GM04503 (cell line): ENCODE measurements at regions not wholly inside any gene's neighbourhood (a gene's known extent, or its start where the extent isn't known, plus 50 kb on each side); places are given as distances from the start of the nearest gene placed in this dataset.
"Not testable (repeated sequence)": the region's sequence is repeated elsewhere in the genome, so short reads cannot be mapped to it uniquely, and the experiment has no call there.

Experiments
- DNase-seq: peaks from one replicate; pipeline ENCODE4 v3.0.0-alpha.2; 2012; ENCODE audit warnings: low read depth

DNA sequence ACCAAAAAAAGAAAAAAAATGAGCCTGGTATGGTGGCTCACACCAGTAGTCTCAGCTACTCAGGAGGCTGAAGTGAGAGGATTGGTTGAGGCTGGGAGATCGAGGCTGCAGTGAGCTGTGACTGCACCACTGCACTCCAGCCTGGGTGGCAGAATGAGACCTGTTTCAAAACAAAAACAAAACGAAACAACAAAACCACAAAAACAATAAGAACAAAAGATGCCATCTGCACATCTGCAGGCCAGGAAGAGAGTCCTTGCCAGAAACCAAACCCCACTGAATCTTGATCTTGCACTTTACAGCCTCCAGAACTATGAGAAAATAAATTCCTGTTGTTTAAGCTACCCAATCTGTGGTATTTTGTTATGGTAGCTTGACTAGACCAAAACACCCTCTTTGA, 207.7 kb downstream of the YTHDC2 start:
- no peak for DNase-seq

DNA sequence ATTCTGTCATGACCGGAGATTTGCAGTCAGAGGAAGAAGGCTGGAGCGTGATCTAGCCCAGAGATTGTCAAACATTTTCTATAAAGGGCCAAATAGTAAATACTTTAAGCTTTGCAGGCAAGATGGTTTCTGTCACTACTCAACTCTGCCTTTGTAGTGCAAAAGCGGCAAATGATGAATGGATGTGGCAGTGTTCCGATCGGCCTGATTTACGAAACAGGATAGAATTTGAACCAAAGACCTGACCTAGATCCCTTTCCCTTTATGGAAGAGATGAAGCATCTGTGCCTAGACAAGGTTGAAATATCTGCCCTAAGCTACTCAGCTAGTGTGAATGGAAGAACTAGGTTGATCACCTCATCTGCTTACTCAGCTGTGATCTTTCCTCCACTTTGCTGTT, 209.5 kb downstream of the YTHDC2 start:
- DNase-seq, result no peak

DNA sequence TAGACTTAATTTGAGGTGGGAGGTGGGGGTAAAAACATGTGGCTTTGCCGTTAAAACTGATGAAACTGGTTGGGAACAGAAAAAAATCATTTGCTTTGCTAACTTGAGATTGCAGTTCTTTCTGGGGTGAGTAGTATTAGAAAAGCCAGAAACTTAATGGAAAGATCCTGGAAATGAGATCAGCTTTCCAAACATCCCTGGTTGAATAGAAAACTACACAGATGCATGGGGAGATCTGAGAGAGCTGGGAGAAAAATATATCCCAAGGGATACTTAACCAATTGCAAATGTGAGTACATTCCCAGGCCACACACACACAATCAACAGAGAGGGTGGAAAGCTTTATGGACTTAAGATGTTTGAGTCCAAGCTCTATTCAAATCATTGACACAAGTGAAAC, 222.3 kb downstream of the YTHDC2 start:
- no peak for DNase-seq

DNA sequence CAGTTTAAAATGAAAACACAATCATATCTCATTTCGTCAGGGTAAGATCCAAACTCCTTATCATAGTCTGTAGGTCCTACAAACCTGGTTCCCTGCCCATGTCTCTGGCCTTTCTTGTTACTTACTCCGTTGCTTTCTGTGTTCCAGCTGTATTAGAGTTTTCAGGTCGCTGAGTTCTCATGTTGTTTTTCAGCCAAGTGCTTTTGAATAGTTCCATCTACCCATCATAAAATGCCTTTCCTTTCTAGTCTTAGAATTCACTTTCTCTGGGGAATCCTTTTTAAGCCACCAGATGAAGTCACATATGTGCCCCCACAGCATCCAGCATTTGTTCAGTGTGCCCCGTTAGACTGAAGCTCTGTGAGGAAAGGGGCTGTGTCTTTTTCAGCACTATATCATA, 228.7 kb downstream of the YTHDC2 start:
- no peak for DNase-seq

DNA sequence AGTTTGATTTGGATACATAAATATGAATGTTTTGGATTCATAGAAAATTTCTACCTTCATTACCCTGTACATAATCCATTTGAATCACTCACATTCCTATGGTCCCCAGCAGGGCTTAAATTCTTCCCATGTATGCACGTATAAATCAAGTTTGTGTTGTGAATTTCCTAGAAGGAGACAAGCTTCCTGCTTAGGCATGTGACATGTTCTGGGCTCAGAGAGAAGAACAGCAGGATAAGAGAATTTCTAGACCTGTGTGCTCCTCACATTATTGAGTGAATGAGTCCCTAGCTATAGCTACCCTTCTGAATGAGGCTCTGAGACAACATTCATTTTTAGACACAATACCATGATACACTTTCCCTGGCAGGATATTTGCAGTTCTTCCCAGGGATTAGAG, 229.1 kb downstream of the YTHDC2 start:
- no peak for DNase-seq

DNA sequence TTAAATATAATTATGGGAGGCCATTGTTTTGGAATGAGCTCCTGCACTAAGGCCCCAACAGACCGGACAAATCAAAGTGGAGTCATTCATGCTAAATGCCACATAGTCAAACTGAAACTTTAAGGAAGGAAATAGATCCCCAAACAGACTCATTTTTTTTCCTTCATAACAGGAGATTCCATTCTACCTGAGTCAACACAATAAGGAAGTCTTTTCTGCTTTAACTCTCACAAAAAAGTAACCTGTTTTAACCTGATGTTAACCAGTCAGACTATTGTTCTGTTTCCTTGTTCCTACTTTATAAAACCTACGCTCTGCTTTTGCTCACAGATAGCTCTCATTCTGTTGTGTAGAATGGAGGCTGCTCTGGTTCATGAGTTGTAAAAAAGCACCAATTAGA, 234.9 kb downstream of the YTHDC2 start:
- no peak for DNase-seq

DNA sequence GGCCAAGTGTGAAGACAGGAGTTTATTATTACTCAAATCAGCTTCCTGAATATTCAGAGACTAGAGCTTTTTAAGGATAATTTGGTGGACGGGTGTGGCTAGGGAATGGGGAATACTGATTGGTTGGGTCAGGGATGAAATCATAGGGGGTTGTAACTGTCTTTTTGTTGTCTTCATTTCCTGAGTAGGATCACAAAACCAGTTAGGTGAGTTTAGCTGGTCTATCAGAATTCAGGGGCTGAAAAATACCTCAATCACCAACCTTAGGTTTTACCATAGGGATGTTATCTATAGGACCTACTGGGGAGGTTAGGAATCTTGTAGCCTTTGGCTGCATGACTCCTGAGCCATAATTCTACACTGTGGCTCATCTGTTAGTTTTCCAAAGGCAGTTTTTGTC, 235.8 kb downstream of the YTHDC2 start:
- DNase-seq, result no peak

DNA sequence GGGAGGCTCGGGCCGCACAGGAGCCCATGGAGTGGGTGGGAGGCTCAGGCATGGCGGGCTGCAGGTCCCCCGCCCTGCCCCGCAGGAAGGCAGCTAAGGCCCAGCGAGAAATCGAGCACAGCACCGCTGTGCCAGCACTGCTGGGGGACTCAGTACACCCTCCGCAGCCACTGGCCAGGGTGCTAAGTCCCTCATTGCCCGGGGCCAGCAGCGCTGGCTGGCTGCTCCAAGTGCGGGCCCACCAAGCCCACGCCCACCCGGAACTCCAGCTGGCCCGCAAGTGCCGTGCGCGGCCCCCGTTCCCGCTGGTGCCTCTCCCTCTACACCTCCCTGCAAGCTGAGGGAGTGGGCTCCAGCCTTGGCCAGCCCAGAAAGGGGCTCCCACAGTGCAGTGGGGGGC, 239.7 kb downstream of the YTHDC2 start:
- DNase-seq, result not testable (repeated sequence)

DNA sequence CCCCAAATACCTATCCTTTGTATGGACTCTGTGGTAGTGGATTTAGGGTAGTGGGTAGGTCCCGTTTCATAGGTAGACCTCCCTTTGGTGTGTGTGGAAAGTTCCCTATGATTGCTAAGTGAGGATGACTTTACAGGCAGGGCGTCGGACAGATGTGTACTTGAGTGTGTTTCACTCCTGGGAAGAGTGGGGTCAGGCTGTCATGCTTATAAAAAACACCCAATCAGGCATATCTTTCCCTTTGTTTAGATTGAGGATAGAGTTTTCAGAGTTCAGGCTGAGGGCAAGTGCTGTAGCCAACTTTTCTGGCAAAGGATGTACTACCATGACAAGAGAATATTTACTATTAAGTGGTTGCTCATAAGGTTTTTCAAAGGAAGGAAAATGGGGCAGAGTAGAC, 242.0 kb downstream of the YTHDC2 start:
- no peak for DNase-seq

DNA sequence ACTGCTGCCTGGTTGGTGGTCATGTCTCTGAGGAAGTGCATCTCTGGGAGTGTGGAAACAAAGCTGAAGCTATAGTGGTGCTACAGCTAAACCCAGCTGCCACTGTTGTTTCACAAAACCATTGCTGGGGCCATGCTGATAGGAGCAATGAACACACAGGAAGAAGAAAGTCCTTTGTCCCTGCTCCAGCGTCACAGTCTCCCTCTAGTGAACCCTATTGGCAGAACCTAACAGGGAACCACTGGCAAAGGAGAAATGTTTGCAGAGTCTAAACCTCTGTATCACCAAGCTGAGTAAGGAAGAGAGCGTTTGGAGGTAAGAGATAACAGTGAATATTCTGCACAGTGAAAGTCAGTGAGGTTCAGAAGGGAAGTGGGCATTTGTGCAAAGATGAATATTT, 244.0 kb downstream of the YTHDC2 start:
- no peak for DNase-seq

DNA sequence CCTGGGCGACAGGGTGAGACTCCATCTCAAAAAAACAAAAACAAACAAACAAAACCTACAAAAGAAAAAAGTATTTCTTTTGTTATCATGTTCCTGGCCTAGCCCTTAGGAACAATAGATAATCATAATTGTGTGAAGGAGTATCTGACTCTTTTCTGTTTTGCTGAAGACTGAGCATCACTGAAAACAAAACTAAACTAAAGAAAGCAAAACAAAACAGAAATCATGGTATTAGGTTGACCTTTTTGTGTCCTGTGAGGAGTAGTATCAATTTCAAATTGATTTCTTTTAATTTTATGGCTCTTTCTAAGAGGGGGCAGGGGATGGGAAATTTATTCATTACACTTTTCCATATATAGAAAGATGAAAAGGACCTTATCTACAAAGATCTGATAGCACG, 246.0 kb downstream of the YTHDC2 start:
- no peak for DNase-seq

DNA sequence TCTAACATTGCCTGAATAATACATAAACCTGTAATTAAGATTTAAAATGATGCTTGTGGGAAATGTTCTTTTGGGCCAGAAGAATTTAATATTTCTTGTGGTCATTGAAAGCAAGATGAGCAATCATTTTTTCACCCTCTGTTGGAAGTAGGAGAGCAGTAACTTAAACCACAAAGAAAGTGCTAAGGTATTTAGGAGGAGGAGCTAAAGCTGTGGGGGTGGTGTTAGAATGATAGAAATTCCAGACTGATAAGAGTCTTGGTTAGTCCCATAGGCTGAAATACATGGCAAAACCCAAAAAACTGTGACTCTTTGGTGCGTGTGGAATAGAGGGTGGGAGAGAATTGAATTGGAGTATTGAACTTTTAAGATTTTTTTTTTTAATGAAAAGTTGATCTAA, 247.0 kb downstream of the YTHDC2 start:
- no peak for DNase-seq

DNA sequence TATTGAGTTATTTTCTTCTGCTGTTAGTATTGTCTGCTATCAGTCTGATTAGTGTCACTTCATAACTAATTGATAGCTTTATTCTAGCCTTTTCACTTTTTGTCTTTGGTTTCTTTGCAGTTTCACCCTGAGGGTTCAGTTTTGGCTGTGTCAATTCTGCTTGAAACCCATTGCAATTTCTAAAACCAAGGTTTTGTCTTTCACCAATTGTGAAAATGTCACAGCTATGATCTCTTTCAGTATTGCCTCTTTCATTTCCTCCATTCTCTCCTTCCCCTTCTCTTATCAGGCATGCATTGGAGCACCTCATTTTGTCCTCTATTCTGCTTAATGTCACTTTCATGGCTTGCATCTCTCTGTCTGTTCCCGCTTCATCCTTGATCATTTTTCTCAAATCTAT, 248.1 kb downstream of the YTHDC2 start:
- no peak for DNase-seq

DNA sequence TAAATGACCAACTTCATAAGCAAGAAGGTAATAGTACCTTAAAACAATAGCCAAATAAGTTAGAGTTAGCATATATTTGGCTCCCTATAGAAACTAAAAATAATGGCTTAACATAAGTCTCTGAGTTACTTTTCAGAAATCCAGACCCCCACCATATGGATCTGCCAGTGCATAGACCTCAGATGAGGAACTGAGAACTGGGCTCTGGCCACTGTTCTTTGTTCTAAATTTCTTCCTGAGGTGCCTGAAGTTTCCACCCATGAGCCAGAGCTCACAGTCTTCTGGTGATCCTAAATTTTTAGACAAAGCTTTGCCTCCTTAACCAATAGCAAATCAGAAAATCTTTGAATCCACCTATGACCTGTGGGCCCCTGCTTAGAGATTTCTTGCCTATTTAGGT, 250.9 kb downstream of the YTHDC2 start:
- DNase-seq, result no peak

DNA sequence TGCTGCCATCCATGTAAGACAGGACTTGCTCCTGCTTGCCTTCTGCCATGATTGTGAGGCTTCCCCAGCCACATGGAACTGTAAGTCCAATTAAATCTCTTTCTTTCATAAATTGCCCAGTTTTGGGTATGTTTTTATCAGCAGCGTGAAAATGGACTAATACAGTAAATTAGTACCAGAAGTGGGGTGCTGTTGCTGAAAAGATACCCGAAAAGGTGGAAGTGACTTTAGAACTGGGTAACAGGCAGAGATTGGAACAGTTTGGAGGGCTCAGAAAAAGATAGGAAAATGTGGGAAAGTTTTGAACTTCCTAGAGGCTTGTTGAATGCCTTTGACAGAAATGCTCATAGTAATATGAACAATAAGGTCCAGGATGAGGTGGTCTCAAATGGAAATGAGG, 253.3 kb downstream of the YTHDC2 start:
- not testable (repeated sequence) for DNase-seq

DNA sequence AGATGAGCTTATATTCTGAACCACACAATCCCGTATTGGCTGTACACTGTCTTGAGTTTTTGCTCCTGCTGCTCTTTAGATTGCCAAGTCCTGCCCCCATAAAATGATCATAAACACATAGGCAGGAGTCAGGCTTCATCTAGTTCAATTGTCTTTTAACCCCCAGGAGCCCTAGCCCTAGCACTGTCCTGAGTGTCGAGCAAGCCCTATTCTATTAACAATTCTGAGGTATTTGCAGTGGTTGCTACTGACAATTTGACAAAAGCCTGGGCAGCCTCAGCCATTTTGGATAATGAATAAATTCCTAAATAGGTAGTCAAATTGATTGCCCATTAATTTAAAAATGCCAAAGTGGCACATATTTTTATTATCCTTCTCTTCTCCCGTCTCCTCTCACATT, 257.2 kb downstream of the YTHDC2 start:
- DNase-seq, result no peak

DNA sequence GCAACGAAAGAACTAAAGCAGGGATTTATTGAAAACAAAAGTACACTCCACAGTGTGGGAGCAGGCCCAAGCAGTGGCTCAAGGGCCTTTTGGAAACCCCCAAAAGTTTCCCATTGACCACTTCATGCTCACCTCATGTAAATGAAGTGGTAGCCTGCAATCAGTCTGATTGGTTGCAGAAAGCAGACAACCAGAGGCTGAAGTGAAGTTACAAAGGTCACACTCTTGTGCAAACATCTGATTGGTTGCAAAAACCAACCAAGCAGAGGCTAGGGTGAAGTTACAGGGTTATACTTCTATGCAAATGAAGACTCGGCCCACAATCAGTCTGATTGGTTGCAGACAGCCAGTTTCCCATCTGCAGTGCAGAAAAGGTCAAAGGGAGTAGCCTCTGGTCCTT, 258.0 kb downstream of the YTHDC2 start:
- no peak for DNase-seq

DNA sequence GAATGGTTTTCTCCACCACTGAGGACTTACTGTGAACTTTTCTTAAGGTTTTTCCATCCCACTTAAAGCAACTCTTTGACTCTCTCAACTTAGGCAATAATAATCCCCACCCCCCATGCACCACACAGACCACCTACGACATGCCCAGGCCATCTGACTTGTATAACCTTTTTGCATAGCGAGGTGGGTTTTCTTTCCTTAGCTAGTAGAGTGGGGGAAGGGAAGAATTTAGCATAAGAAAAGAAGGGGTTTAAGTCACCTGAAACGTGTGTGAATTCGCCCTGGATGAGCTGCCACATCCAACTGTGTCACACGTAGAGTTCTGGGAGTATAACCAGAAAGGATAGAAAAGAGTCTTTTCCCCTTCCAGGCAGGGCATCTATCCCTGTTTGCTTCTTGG, 262.7 kb downstream of the YTHDC2 start:
- DNase-seq, result no peak

DNA sequence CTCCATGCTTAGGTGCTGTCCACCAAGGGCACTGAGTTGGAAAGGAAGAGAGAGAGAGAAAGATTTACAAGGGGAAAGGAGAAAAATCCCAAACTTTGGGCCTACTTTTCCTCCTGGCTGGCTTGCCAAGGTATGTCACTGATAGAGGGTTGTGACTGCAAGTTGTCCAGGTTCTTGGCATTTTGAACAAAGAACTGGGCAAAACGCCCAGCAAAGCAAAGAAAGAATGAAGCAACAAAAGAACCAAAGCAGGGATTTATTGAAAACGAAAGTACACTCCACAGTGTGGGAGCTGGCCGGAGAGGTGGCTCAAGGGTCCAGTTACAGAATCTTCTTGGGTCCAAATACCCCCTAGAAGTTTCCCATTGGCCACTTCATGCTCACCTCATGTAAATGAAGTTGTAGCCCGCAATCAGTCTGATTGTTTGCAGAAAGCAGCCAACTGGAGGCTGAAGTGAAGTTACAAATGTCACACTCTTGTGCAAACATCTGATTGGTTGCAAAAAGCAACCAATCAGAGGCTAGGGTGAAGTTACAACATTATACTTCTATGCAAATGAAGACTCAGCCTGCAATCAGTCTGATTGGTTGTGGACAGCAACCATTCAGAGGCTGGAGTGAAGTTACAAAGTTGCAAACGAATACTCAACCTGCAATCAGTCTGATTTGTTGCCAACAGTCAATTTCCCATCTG, 263.5 kb downstream of the YTHDC2 start:
- DNase-seq, result no peak

DNA sequence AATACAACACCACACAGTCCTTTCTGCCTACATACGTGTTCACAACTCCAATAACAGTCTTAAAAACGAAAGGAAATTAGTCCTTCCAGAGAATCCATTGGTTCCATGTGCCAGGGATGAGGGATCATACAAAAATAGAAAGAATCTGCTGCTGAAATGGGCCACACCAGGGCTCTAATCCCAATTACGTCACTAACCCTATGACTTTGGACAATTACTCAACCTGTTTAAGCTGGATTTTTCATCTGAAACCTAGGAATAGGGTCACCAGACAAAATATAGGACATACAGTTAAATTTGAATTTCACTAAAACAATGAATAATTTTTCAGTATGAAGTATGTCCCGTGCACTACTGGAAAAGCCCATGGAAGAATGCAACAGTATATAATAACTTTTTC, 264.7 kb downstream of the YTHDC2 start:
- no peak for DNase-seq

DNA sequence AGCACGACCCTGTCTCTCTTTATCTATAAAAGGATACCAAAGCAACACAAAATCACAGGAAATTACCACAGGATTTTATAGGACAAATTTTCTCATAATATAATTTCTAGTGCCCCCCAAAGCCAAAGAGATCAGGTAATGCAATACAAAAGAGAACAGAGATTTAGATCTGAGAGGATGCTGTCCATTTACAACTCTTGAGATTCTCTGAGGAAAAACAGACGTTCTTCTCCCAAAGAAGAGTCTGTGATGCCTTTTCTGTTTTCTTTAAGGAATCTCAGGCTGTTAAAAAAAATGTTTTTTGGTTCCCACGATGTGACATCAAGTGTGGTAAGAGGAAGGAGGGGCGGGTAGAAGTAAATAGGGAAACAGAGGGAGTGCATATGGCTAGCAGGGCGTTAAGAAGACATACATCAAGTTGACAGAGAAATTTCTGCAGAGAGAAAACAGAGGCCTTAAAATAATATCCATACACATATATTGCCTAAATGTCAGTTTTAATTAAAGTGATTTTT, 274.7 kb downstream of the YTHDC2 start:
- DNase-seq, result no peak

DNA sequence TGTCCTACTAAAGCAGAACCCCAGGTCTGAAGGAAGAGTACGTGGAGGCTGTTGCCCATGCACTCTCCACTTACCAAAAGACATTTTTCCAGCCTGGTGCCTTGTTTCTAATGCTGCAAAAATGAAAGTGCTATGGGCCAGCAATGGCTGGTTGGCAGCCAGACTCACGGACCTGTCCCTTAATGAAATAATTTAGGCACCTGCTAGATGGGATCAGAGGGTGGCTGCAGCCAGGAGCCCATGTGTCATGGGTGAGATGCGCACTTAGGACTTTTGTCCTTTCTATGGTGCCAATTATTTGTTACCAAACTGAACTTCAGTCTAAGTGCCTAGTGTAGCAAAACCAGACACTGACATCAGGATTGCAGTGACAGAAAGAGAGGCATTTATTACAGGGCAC, 276.3 kb downstream of the YTHDC2 start:
- no peak for DNase-seq

DNA sequence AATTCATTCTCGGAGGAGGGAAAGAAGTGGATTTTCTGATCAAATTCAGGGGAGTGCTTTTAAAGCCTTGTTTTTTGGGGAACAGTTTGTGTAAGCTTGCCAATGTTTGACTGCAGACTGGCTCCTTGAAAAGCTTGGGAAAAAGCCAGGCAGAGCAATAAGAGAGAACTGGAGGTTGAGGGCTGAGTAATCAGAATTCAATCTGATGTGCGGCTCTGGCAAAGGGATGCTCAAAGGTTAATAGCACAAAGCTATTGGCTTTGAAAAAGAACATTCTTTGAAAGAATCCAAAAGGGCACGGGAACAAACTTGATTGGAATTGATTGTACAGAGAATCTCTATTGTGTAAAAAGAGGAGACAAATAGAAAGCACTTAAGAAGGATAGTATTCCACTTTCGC, 279.3 kb downstream of the YTHDC2 start:
- DNase-seq, result no peak

DNA sequence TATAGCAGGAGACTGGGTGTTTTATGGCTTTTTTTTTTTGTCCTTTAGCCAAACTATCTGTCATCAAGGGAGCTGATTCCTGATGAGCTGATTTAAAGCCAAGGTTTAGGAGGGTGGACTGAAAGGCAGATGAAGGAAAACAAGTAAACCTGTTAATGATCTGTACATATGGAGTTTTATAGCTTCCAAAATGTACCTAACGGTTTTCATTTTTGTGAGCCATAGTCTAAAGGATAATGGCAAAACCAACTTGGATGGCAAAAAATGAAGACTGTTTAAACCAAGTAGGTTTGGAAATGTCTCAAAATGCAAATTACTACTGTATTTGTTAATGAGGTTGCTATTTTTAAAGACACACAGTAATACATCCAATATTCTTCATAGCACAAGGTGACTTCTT, 281.5 kb downstream of the YTHDC2 start:
- DNase-seq, result no peak

DNA sequence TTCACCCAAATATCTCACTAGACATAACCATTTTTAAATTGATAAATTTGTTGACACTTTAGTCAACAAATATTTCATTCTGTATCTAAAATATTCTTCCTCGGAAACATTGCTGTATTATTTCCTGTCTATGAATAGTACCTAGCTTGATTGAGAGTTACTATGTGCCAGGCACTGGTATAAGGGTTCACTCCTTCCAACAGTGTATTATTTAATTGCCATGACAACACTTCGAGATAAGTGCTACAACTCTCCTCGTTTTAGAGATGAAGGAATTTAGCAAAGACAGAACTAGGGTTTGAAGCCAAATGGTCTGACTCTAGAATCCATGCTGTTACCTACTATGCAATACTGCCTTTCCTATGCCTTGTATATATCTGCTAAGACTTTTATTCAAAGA, 287.2 kb downstream of the YTHDC2 start:
- DNase-seq, result no peak
